ENCODE measurements at regions not wholly inside any gene's neighbourhood (a gene's known extent, or its start where the extent isn't known, plus 50 kb on each side); places are given as distances from the start of the nearest gene placed in this dataset.

- H3K27me3 Mint-ChIP-seq (ENCODE audit: insufficient read depth), result peaks cover 2% of the 10 kb centered on the region; the same call in 1 of the 2 replicates
- peaks cover 14% of the 10 kb centered on the region for H3K9me3 Mint-ChIP-seq
- H3K36me3 Mint-ChIP-seq (ENCODE audit: low read depth), result no peaks in the 10 kb centered on the region
- H3K27ac Mint-ChIP-seq, result no peak overlapping the region
- TF ChIP-seq CTCF (IDR thresholded peaks at IDR 0.05), result no peak
- no peak overlapping the region for H3K4me3 Mint-ChIP-seq
- no peak for DNase-seq
- H3K4me1 Mint-ChIP-seq (ENCODE audit: low read depth), result no peaks in the 10 kb centered on the region
Observed at GRCh38 chr6:19945843-19946358, 108.7 kb downstream of the ID4 start.

GRCh38 chr6:19949155-19949554 is 112.0 kb downstream of the ID4 start:
- H3K4me3 Mint-ChIP-seq, result no peak overlapping the region
- H3K4me1 Mint-ChIP-seq (ENCODE audit: low read depth), result no peaks in the 10 kb centered on the region
- DNase-seq, result no peak
- H3K27me3 Mint-ChIP-seq (ENCODE audit: insufficient read depth), result peaks cover 2% of the 10 kb centered on the region; the same call in 1 of the 2 replicates
- no peak overlapping the region for H3K27ac Mint-ChIP-seq
- no peaks in the 10 kb centered on the region for H3K36me3 Mint-ChIP-seq (ENCODE audit: low read depth)
- H3K9me3 Mint-ChIP-seq, result peaks cover 30% of the 10 kb centered on the region
- no peak for TF ChIP-seq CTCF (IDR thresholded peaks at IDR 0.05)

DNA sequence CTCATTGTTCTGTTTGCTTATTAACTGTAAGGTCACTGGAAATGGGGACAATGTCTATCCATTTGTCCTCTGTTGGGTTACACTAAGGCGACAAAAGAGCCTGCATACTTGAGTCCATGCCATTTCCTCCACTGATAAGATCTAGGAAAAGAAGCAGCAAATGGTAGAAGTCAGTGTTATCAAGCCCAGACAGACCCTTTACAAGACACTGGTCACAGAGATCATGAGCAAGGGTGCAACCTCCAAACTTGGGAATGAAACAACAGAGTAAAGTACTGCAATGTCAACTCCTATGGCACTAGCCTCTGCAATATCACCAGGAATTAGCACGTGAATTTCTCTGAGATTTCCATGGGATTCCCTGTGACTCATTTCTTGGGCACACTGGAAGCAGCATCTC is 126.9 kb downstream of the ID4 start:
- peaks cover 2% of the 10 kb centered on the region for H3K27me3 Mint-ChIP-seq (ENCODE audit: insufficient read depth)

GRCh38 chr6:19968201-19968600 is 131.0 kb downstream of the ID4 start:
- peaks cover 2% of the 10 kb centered on the region for H3K27me3 Mint-ChIP-seq (ENCODE audit: insufficient read depth)
- 0 out of 2 replicates have a peak, but pooled peaks cover 7% of the 10 kb centered on the region for H3K36me3 Mint-ChIP-seq (ENCODE audit: low read depth)
- H3K9me3 Mint-ChIP-seq, result peaks cover 54% of the 10 kb centered on the region
- H3K27ac Mint-ChIP-seq, result no peak overlapping the region
- no peaks in the 10 kb centered on the region for H3K4me1 Mint-ChIP-seq (ENCODE audit: low read depth)
- no peak for DNase-seq
- no peak overlapping the region for H3K4me3 Mint-ChIP-seq
- no peak for TF ChIP-seq CTCF (IDR thresholded peaks at IDR 0.05)

More for the DNA sequence above, 126.9 kb downstream of the ID4 start:
- Mint-ChIP-seq H3K9me3 (peaks cover 36% of the 10 kb centered on the region), H3K4me3 (no peak overlapping the region), H3K36me3 (ENCODE audit: low read depth) (0 out of 2 replicates have a peak, but pooled peaks cover 7% of the 10 kb centered on the region), H3K27ac (no peak overlapping the region), H3K4me1 (ENCODE audit: low read depth) (no peaks in the 10 kb centered on the region)
- no peak for DNase-seq
- no peak for TF ChIP-seq CTCF (IDR thresholded peaks at IDR 0.05)

- TF ChIP-seq CTCF (IDR thresholded peaks at IDR 0.05), result no peak
- no peak for DNase-seq
- no peaks in the 10 kb centered on the region; the same call in 1 of the 2 replicates for H3K27me3 Mint-ChIP-seq (ENCODE audit: insufficient read depth)
- H3K27ac Mint-ChIP-seq, result no peak overlapping the region
- no peak overlapping the region for H3K4me3 Mint-ChIP-seq
- H3K9me3 Mint-ChIP-seq, result peaks cover 45% of the 10 kb centered on the region
- no peaks in the 10 kb centered on the region for H3K36me3 Mint-ChIP-seq (ENCODE audit: low read depth)
- no peaks in the 10 kb centered on the region for H3K4me1 Mint-ChIP-seq (ENCODE audit: low read depth)
Observed at GRCh38 chr6:19972221-19972620, 135.1 kb downstream of the ID4 start.

Measured in HFFc6 (cell line).